Spinal cord (tissue), 9 donors: ENCODE measurements at regions not wholly inside any gene's neighbourhood (a gene's known extent, or its start where the extent isn't known, plus 50 kb on each side); places are given as distances from the start of the nearest gene placed in this dataset.

ENCODE experiments used
- DNase-seq, 6 donors: peaks; one replicate each; pipeline versions ENCODE4 v3.0.0 to v3.0.0-alpha.2; 2013 to 2015; ENCODE audit warnings: low spot score in 6 of 6, low read depth in 4 of 6
- H3K27ac ChIP-seq: one replicate; pipeline ENCODE4 v1.5.1; 2013; ENCODE audit warnings: low read depth, low read length, control low read depth
- H3K27me3 ChIP-seq: one replicate; pipeline ENCODE4 v1.6.1; 2013; ENCODE audit warnings: low read length; ENCODE audit not compliant: control insufficient read depth, insufficient read depth
- H3K36me3 ChIP-seq: one replicate; pipeline ENCODE4 v1.6.1; 2013; ENCODE audit warnings: low read length; ENCODE audit not compliant: control insufficient read depth, insufficient read depth
- H3K4me1 ChIP-seq: one replicate; pipeline ENCODE4 v1.6.1; 2013; ENCODE audit warnings: low read length; ENCODE audit not compliant: control insufficient read depth, insufficient read depth
- H3K4me3 ChIP-seq: one replicate; pipeline ENCODE4 v1.5.1; 2013; ENCODE audit warnings: low read depth, low read length, control low read depth
- H3K9me3 ChIP-seq: one replicate; pipeline ENCODE4 v1.6.1; 2013; ENCODE audit warnings: low read length; ENCODE audit not compliant: control insufficient read depth, insufficient read depth
- WGBS: methylation state at CpG from one replicate; pipeline ENCODE4 v1.1.5; 2013; ENCODE audit warnings: missing lambda C conversion rate; ENCODE audit not compliant: insufficient coverage; 5-methylcytosine and 5-hydroxymethylcytosine counted together
- donor health status: healthy.

DNA sequence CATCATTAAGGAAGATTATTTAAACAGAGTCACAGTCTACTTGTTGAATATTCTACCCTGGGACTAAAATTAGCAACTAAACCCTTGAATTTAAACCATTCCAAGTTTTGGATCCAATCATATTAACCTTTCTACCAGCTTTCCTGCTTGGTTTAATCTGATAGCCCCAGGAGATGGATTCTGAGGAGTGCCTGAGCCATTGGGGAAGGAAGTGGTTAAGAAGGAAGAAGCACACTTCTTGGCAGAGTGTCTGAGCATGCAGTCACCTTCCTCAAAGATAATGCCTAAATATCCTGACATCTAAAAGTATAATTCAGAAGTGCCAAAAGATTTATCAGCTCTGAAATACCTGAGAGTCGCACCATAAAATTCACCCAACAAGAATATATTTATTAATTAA is 74.1 kb upstream of the SNCAIP start:
- Histone ChIP-seq H3K9me3 (no peaks in the 10 kb centered on the region), H3K27me3 (no peaks in the 10 kb centered on the region), H3K27ac (no peak overlapping the region), H3K4me3 (no peak overlapping the region), H3K36me3 (no peaks in the 10 kb centered on the region), H3K4me1 (no peaks in the 10 kb centered on the region)
- WGBS = no CpG with 5 or more reads among the region's 1 CpG
- no peak for DNase-seq

DNA sequence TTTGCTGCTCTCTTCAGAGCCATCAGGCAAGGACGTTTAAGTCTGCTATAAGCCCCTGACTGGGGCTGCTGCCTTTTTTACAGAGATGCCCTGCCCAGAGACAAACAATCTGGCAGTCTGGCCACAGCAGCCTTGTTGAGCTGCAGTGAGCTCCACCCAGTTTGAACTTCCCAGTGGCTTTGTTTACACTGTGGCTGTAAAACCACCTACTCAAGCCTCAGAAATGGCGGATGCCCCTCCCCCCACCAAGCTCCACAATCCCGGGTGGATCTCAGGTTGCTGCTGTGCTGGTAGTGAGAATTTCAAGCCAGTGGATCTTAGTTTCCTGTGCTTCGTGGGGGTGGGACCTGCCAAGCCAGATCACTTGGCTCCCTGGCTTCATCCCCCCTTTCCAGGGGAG is 59.7 kb upstream of the SNCAIP start:
- Histone ChIP-seq H3K27me3 (no peaks in the 10 kb centered on the region), H3K4me1 (no peaks in the 10 kb centered on the region), H3K4me3 (no peak overlapping the region), H3K27ac (no peak overlapping the region), H3K36me3 (no peaks in the 10 kb centered on the region), H3K9me3 (peaks cover 6% of the 10 kb centered on the region)
- no peak for DNase-seq
- 50% methylated on average over 1 of the region's 4 CpGs for WGBS

DNA sequence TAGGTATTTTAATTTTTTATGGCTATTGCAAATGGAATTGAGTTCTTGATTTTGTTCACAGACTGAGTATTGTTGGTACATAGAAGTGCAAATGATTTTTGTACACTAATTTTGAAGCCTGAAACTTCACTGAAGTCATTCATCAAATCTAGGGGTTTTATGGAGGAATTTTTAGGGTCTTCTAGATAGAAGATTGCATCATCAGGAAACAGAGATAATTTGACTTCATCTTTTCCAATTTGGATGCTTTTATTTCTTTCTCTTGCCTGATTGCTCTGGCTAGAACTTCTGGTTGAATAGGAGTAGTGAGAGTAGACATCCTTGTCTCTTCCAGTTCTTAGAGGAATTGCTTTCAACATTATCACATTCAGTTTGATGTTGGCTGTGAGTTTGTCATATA is 58.2 kb upstream of the SNCAIP start:
- DNase-seq = no peak
- H3K4me3 ChIP-seq = no peak overlapping the region
- H3K36me3 ChIP-seq = no peaks in the 10 kb centered on the region
- no peak overlapping the region for H3K27ac ChIP-seq
- H3K27me3 ChIP-seq = no peaks in the 10 kb centered on the region
- H3K9me3 ChIP-seq = peaks cover 7% of the 10 kb centered on the region
- H3K4me1 ChIP-seq = no peaks in the 10 kb centered on the region

DNA sequence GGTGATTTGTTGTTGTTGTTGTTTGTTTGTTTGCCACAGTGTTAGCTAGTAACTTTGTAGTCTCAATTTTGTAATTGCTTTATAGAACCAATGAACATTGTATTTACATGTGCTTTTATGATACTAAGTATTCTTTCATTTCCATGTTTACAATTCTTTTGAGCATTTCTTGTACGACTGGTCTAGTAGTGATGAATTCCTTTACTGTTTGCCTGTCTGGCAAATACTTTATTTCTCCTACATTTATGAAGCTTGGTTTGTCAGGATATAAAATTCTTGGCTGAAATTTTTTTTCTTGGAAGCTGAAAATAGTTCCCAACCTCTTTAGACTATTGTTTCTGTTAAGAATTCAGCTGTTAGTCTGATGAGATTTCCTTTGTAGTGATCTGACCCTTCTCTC is 55.6 kb upstream of the SNCAIP start:
- WGBS = no CpG with 5 or more reads among the region's 1 CpG

DNA sequence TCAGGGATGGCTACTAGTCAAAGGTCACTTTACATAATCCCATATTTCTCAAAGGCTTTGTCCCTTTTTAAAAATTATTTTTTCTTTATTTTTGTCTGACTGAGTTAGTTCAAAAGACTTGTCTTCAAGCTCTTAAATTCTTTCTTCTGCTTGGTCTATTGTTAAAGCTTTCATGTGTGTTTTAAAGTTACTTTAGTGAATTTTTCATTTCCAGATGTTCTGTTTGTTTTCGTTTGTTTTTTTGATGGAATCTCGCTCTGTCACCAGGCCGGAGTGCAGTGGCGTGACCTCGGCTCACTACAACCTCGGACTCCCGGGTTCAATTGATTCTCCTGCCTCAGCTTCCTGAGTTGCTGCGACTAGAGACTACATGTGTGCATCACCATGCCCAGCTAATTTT is 55.0 kb upstream of the SNCAIP start:
- 94% methylated on average over 8 of the region's 8 CpGs for WGBS
- H3K9me3 ChIP-seq = peaks cover 7% of the 10 kb centered on the region
- H3K27ac ChIP-seq = no peak overlapping the region
- no peak for DNase-seq
- no peaks in the 10 kb centered on the region for H3K36me3 ChIP-seq
- H3K27me3 ChIP-seq = no peaks in the 10 kb centered on the region
- no peak overlapping the region for H3K4me3 ChIP-seq
- H3K4me1 ChIP-seq = no peaks in the 10 kb centered on the region

More for the DNA sequence above, 55.6 kb upstream of the SNCAIP start:
- H3K36me3 ChIP-seq = no peaks in the 10 kb centered on the region
- no peak overlapping the region for H3K27ac ChIP-seq
- H3K4me3 ChIP-seq = no peak overlapping the region
- peaks cover 7% of the 10 kb centered on the region for H3K9me3 ChIP-seq
- no peaks in the 10 kb centered on the region for H3K27me3 ChIP-seq
- no peaks in the 10 kb centered on the region for H3K4me1 ChIP-seq
- DNase-seq = no peak

DNA sequence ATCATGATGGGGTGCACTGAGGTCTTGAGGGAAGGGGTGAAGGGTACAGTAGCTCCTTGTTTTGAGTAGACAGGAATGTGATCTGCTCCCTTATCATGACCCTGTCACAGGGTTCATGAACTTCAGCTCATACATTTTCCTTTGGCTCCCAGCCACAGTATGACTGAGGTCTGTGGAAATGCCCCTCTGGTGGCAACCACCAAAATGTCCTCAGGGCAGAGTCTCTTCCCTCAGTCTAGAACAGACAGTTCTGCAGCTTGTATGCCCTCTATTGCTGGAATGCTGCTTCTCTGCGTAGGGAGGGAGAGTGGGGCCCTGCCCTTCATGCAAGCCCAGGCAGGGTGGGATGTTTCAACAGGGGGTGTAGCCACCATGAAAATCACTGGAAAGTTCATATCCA is 53.8 kb upstream of the SNCAIP start:
- Histone ChIP-seq H3K4me1 (no peaks in the 10 kb centered on the region), H3K9me3 (peaks cover 5% of the 10 kb centered on the region), H3K36me3 (no peaks in the 10 kb centered on the region), H3K27me3 (no peaks in the 10 kb centered on the region), H3K4me3 (no peak overlapping the region), H3K27ac (no peak overlapping the region)
- DNase-seq = no peak
- 90% methylated on average over 1 of the region's 1 CpG for WGBS

DNA sequence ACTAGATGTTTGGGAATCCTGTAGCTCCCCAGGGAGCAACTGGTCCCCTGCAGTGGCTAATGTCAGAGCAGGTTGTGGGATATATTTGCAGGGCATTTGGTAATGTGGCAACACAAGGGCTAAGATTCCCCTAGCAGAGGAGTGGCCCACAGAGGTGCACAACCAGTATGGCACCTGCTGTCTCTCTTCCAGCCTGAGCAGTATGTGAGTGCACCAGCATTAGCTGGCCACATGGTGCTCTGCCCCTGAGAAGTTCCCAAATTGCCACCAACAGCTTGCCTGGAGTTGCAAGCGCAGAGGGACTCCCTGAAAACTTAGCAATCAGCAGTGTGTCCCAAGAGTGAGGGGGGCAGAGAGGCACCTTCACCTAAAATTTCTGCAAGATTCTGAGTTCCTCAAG is 53.2 kb upstream of the SNCAIP start:
- WGBS = 100% methylated on average over 1 of the region's 1 CpG
- Histone ChIP-seq H3K4me3 (no peak overlapping the region), H3K27me3 (no peaks in the 10 kb centered on the region), H3K27ac (no peak overlapping the region), H3K4me1 (no peaks in the 10 kb centered on the region), H3K9me3 (peaks cover 5% of the 10 kb centered on the region), H3K36me3 (no peaks in the 10 kb centered on the region)
- DNase-seq = no peak

DNA sequence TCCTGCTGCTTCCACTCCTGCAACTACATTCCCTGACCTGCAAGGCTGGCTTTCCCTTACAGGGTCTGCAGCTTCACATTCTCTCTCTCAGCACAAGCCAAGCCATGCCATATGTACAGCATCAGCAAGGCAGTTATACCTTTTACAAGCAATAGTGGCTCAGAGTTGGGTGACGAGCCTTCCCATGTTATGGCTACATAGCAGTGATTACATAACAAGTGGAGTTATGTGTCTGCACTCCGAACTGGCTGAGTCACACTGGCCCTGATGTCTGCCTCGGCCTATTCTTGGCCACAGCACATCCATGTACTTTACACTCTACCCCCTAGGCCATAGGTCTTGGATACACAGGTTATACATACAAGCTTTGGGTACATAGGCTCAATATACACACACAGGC is 52.0 kb upstream of the SNCAIP start:
- Histone ChIP-seq H3K36me3 (no peaks in the 10 kb centered on the region), H3K27ac (no peak overlapping the region), H3K4me3 (no peak overlapping the region), H3K27me3 (no peaks in the 10 kb centered on the region), H3K4me1 (no peaks in the 10 kb centered on the region), H3K9me3 (peaks cover 5% of the 10 kb centered on the region)
- WGBS = 94% methylated on average over 2 of the region's 3 CpGs
- DNase-seq = no peak

DNA sequence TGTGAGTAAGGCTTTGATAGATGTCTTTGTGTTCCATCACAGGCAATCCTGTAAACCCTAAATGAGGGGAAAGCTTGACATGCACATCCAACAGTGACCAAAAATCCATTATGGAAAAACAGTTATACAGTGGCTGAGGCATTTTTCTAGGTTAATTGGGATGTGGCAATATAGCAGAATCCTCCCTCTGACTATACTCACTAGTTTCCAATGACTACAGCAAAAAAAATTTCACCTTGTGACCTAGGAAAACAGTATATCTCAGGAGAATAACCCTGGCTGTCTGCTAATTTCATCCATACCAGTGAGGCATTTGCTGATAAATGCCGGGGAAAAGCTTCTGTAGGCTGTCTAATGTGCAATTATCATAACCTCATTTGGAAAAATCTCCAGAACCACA is 49.9 kb upstream of the SNCAIP start:
- Histone ChIP-seq H3K9me3 (peaks cover 1% of the 10 kb centered on the region), H3K4me3 (no peak overlapping the region), H3K4me1 (no peaks in the 10 kb centered on the region), H3K27ac (no peak overlapping the region), H3K27me3 (no peaks in the 10 kb centered on the region), H3K36me3 (no peaks in the 10 kb centered on the region)
- DNase-seq = no peak
- 100% methylated on average over 1 of the region's 1 CpG for WGBS
